Mucosa of descending colon (tissue), 3 donors: ENCODE measurements at regions not wholly inside any gene's neighbourhood (a gene's known extent, or its start where the extent isn't known, plus 50 kb on each side); places are given as distances from the start of the nearest gene placed in this dataset.

Experiments
- ATAC-seq: fragments of 200-7000 bp; cut with Tn5 transposase; one replicate; pipeline ENCODE4 v1.9.1; 2020; ENCODE audit warnings: mild to moderate bottlenecking, moderate library complexity
- DNase-seq, 3 donors: peaks; one replicate each; pipeline ENCODE4 v3.0.0-alpha.2; 2020
- H3K36me3 ChIP-seq: fragments of 200-600 bp; one replicate; pipeline ENCODE4 v1.8.0; 2021; ENCODE audit warnings: low read depth, mild to moderate bottlenecking
- H3K4me1 ChIP-seq: fragments of 200-600 bp; one replicate; pipeline ENCODE4 v1.8.0; 2021; ENCODE audit warnings: low read depth, mild to moderate bottlenecking
- H3K4me3 ChIP-seq: fragments of 200-600 bp; one replicate; pipeline ENCODE4 v1.8.0; 2021; ENCODE audit warnings: mild to moderate bottlenecking
- H3K9me3 ChIP-seq: fragments of 200-600 bp; one replicate; pipeline ENCODE4 v1.8.0; 2021; ENCODE audit warnings: mild to moderate bottlenecking
- intact Hi-C, 2 donors: fragments of 100-400 bp; cut with DNase I in 1 of 2; cut with micrococcal nuclease in 1 of 2; formaldehyde crosslinking; loops; one replicate each; pipeline versions ENCODE4 v1.11.0 to v1.11.1; 2022; cut with DNase I, micrococcal nuclease
- TF ChIP-seq, protein P1 (sequence below): fragments of 200-600 bp; IDR thresholded peaks from one replicate; pipeline ENCODE4 v1.8.0; 2022; ENCODE audit warnings: antibody characterized with exemption, mild to moderate bottlenecking
- donor health status: DM: no; HTN: no; CAD: no; lungs with moderate emphysema.
- donor health status: DM: no; HTN: no; CAD: no.
- donor health status: DM: no; HTN: yes; CAD: no.

DNA sequence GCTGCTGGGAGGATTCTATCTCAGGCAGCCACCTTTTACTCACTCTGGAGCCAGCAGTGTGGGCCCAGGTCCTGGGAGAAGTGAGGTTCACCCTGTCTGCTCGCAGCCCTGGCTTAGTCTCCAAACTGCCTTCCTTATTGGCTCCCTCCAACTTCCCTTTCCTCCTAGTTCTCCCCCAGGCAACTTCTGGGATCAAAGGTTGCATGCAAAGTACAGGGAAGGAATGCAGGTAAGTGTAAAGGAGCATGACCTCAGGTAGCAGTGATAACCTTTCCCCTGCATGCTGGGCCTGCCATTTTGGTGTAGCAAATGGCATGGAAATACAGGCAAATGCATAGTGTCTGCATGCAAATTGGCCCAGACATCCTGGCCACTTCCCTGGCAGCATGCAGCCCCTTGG is 53.8 kb upstream of the ARAP3 start:
- Histone ChIP-seq H3K4me3 (no peak overlapping the region), H3K36me3 (no peaks in the 10 kb centered on the region), H3K9me3 (no peaks in the 10 kb centered on the region), H3K4me1 (no peaks in the 10 kb centered on the region)
- ATAC-seq (peak; percentile 77), DNase-seq (no peak)
- TF ChIP-seq, protein P1, sequence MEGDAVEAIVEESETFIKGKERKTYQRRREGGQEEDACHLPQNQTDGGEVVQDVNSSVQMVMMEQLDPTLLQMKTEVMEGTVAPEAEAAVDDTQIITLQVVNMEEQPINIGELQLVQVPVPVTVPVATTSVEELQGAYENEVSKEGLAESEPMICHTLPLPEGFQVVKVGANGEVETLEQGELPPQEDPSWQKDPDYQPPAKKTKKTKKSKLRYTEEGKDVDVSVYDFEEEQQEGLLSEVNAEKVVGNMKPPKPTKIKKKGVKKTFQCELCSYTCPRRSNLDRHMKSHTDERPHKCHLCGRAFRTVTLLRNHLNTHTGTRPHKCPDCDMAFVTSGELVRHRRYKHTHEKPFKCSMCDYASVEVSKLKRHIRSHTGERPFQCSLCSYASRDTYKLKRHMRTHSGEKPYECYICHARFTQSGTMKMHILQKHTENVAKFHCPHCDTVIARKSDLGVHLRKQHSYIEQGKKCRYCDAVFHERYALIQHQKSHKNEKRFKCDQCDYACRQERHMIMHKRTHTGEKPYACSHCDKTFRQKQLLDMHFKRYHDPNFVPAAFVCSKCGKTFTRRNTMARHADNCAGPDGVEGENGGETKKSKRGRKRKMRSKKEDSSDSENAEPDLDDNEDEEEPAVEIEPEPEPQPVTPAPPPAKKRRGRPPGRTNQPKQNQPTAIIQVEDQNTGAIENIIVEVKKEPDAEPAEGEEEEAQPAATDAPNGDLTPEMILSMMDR, result no peak
- intact Hi-C loops, result no loop called here

DNA sequence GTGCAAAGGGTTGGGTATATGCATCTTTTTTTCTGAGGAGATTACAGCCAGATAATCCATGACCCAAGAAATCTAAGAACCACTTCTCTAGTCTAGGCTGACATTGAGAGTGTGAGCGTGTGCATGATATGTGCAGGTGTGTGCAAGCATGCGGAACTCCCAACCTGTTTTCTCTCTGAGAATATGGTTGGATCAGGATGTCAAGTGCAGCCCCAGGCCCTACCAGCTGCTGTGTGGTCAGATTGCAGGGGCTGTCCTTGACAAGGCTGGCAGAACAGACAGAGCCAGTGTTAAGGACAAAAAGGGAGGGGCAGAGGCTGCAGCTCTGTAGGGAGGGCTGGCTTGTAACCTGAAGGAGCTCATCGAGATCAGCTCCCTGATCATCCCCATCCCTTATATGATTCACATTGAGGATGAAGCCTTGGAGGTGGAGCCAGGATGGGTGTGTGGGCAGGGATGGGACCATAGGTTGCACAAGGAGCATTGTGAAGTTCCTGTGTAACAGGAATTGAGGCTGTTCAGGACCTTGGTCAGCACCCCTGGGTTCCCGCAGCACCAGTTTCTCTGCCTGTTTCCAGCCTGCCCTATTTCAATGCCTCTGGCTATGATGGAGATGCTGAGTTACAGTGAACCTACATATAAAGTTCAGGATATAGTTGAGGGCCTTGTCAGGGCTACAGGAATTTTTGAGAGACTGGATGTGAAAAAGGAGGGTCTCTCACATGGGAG is 52.6 kb upstream of the ARAP3 start:
- DNase-seq (peak in 2 of 3 donors; percentile 52 to 78), ATAC-seq (peak; percentile 67)
- TF ChIP-seq, protein P1, result no peak
- Histone ChIP-seq H3K4me1 (no peaks in the 10 kb centered on the region), H3K4me3 (no peak overlapping the region), H3K9me3 (no peaks in the 10 kb centered on the region), H3K36me3 (no peaks in the 10 kb centered on the region)
- intact Hi-C loops, result no loop called here

GRCh38 chr5:141733198-141733597 is 51.2 kb upstream of the ARAP3 start:
- intact Hi-C loops, result no loop called here
- ATAC-seq, result no peak
- no peak for DNase-seq
- Histone ChIP-seq H3K9me3 (no peaks in the 10 kb centered on the region), H3K4me3 (no peak overlapping the region), H3K36me3 (no peaks in the 10 kb centered on the region), H3K4me1 (no peaks in the 10 kb centered on the region)
- TF ChIP-seq, protein P1, result no peak

GRCh38 chr5:141732417-141732816 is 50.4 kb upstream of the ARAP3 start:
- no peak for DNase-seq
- TF ChIP-seq, protein P1, result no peak
- Histone ChIP-seq H3K36me3 (no peaks in the 10 kb centered on the region), H3K9me3 (no peaks in the 10 kb centered on the region), H3K4me1 (no peaks in the 10 kb centered on the region), H3K4me3 (no peak overlapping the region)
- intact Hi-C loops, result no loop called here
- no peak for ATAC-seq
